ENCODE measurements at regions not wholly inside any gene's neighbourhood (a gene's known extent, or its start where the extent isn't known, plus 50 kb on each side); places are given as distances from the start of the nearest gene placed in this dataset.

- DNase-seq (ENCODE audit: extremely low read depth in 1 of 2, low read depth in 1 of 2) = no peak
Measured at GRCh38 chr4:32261196-32261595, 1541.0 kb downstream of the PCDH7 start.

- no peak for DNase-seq (ENCODE audit: extremely low read depth in 1 of 2, low read depth in 1 of 2)
Measured at GRCh38 chr4:32268863-32269262, 1548.7 kb downstream of the PCDH7 start.

- no peak for DNase-seq (ENCODE audit: extremely low read depth in 1 of 2, low read depth in 1 of 2)
Measured at GRCh38 chr4:32290102-32290501, 1569.9 kb downstream of the PCDH7 start.

DNA sequence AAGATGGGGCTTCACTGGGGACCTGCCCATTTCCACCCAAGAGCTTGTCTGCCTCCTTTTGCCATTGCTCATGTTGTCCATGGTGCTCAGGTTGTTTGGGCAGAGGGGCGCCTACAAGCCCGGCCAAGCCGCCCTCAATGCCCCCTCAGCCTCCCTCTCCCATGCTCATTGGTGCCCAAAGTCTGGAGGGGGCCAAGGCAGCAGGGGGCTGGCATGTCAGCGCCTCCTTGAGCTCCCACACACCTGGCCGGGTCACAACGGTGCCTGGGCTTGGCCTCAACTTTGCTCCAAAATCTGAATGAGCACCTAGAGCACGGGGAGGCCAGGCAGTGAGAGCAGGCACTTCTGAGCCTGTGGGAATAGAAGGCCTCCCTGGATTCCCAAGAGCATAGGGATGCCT lies 1598.8 kb downstream of the PCDH7 start:
- no peak for DNase-seq (ENCODE audit: extremely low read depth in 1 of 2, low read depth in 1 of 2)

DNA sequence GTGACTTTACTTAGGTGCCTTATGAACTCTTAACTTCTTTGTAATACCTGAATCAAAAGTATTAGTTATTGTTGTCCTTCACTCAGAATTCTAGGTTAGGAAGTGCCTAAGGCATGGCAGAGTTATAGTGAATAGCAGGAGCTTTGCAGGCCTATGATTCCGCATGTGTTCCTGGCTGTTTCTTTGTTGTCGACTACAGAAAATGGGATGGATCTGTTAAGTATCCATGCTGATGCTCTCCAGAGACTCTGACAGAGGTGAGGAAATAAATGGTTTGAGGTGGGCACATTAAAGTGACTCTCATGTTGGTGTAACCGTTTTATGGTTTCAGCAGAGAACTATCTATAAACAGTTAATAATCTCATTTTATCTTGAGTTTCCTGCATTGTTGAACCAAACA lies 1601.3 kb downstream of the PCDH7 start:
- DNase-seq (ENCODE audit: extremely low read depth in 1 of 2, low read depth in 1 of 2) = no peak

DNA sequence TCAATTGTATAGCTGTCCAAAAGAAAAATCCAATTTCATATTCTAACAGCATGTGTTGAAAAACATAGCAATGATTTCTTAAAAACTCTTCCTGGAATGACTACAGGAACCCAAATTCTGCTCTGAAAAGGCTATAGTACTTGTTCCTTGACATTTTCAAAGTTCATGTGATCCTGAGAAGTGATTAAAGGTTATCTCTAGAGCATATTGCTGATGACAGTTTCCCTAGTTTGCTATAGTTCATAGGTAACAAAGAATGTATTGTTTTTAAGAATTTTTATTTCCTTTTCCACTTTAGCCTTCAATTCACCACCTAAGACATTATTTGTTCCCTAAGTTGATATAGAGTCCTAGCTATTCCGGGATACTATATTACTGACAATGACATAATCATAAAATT lies 1614.6 kb downstream of the PCDH7 start:
- DNase-seq (ENCODE audit: extremely low read depth in 1 of 2, low read depth in 1 of 2) = no peak

DNA sequence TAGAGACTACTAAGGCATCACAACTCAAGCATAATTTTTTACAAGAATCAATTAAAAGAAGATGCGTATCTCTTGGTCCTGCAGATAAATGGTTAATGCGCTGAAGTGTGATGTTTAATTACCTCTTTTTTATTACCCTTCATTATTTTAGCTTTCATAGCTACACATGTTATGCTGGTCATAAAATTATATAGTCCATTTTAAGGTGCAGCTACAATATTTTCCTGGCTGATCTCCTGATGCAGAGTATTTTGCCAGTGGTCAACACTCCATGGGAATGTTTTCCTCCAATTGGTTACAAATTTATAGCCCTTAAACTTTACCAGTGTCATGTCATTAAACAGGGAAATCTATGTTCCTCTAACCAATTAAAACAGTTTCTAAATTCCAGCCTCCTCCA lies 1617.2 kb downstream of the PCDH7 start:
- no peak for DNase-seq (ENCODE audit: extremely low read depth in 1 of 2, low read depth in 1 of 2)

GRCh38 chr4:32340591-32340990 lies 1620.4 kb downstream of the PCDH7 start:
- DNase-seq (ENCODE audit: extremely low read depth in 1 of 2, low read depth in 1 of 2) = no peak

DNA sequence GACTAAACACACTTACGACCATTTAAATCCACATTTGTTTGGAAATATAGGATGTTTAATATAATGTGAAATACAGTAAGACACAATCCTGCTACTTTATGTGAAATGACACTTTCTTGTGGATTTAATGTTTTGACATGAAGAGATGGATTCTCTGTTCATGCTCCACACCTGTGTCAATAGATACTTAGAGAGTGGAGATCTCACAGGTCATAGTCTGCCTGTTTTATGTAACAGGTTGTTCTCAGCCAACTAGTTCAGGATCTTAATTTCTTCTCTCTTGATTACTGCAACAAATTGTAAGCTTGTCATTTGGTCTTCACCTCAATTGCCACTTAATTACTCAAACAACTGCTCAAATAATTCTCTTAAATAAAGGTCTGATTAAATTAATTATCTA lies 1621.2 kb downstream of the PCDH7 start:
- no peak for DNase-seq (ENCODE audit: extremely low read depth in 1 of 2, low read depth in 1 of 2)

GRCh38 chr4:32342054-32342453 lies 1621.9 kb downstream of the PCDH7 start:
- no peak for DNase-seq (ENCODE audit: extremely low read depth in 1 of 2, low read depth in 1 of 2)

DNA sequence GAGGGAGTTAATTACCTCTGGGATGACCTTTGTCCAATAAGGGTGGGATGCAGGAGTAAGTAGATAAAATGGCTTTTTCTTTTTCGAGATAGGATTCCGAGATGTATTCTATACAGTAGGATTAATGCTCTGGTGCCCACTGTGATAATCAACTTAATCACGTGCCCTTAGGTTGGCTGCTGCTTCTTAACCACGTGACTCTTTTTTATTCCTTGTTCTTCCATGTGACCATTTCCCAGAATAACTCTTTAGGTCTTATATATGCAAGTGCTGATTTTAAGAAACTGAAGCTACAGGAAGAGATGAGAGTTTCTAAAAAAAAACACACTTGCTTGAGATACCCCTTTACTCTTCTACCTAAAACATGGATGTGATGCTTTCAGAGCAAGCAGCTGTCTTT lies 1628.9 kb downstream of the PCDH7 start:
- no peak for DNase-seq (ENCODE audit: extremely low read depth in 1 of 2, low read depth in 1 of 2)

DNA sequence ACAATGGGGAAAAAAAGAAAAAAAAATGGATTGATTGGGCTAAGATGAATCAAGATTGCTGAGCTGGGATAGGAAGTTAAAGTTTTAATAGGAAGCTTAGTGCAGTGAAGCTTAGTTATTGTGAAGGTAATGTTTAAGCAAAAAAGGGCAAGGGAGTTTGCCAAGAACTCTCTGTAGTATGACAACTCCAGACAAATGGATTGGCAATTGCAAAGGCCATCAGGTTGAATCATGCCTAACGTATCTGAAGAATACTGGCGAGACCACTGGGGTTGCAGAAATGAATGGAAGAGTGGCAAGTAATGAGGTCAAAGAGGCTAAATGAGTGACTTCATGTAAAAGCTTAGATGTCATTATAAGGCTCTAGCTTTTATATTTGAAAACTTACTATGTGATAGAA lies 1654.0 kb downstream of the PCDH7 start:
- no peak for DNase-seq (ENCODE audit: extremely low read depth in 1 of 2, low read depth in 1 of 2)

DNA sequence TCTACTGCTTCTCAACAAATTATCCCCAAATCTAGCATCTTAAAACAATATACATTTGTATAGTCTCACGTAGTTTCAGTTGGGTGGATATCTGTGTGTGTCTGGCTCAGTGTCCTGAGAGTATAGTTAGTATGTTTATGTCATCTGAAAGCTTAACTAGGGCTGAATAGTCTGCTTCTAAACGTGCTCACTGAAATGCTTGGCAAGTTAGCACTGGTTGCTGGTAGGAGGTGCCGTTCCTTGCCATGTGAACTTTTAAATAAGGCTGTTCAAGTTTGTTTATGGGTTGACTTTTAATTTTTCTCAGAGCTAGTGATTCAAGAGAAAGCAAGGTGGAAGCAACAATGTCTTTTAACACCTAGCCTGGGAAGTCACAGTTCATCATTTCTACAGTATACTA lies 1673.6 kb downstream of the PCDH7 start:
- no peak for DNase-seq (ENCODE audit: extremely low read depth in 1 of 2, low read depth in 1 of 2)

DNA sequence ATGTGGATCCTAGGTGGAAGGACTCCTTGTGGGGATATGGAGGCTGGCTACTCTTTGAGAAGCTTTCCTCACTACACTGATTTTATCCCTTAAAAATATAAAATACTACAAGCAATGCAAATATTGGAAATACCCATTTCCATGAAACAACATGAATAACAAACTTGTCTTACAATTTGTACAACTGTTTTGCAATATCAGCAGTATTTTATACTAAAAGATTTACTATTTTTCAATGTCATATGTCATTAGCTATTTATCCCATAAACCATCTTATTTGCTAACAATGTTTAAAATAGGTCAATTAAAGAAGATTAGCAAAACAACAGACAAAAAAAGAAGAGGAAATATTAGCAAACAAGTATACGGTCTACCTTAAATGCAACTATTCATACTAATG lies 1674.1 kb downstream of the PCDH7 start:
- DNase-seq (ENCODE audit: extremely low read depth in 1 of 2, low read depth in 1 of 2) = no peak

DNA sequence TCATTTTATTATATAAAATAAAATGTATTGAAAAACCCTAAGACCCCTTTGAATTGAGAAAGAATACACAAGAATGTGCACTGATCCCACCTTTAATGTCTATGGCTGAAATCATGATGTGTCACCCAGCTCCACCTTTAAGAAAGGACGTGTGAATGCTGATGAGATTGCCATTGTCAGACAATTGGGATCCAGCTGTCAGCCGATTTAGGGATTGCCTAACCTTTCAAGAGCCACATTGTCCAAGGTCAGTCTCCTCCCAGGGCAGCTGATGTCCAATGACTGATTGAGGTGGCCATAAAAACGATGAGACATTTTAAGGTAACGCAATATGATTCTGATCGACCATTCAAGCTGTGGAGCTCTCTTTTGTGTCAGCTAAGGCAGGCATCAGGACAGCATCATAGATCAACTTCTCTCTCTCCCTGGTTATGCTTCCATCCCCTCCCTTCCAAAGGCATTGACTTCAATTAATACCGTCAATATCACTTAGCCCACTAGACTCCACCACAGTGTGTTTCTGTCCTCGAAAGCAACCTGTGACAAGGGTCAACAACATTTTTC lies 1676.4 kb downstream of the PCDH7 start:
- no peak for DNase-seq (ENCODE audit: extremely low read depth in 1 of 2, low read depth in 1 of 2)

GRCh38 chr4:32400870-32401269 lies 1680.7 kb downstream of the PCDH7 start:
- DNase-seq (ENCODE audit: extremely low read depth in 1 of 2, low read depth in 1 of 2) = no peak

DNA sequence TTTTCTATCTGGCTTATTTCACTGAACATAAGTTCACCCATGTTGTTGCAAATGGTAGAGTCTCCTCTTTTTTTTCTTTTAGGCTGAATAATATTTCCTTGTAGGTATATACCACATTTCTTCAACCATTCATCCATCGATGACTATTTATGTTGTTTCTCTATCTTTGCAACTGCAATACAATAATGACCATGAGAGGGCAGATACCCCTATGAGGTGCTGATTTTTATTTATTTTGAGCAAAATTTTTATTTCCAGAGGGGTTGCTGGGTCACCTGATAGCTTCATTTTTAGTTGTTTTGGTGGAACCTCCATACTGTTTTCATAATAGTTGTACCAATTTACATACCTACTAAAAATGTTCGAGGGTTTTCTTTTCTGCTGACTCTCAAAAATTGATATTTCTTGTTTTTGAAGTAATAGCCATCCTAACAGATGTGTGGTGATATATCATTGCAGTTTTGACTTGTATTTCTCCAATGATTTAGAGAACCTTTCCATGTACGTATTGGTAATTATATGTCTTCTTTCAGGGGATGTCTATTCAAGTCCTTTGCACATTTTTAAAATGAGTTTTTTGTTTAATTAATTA lies 1697.0 kb downstream of the PCDH7 start:
- no peak for DNase-seq (ENCODE audit: extremely low read depth in 1 of 2, low read depth in 1 of 2)

- no peak for DNase-seq (ENCODE audit: extremely low read depth in 1 of 2, low read depth in 1 of 2)
Measured at GRCh38 chr4:32423267-32423666, 1703.1 kb downstream of the PCDH7 start.

- no peak for DNase-seq (ENCODE audit: extremely low read depth in 1 of 2, low read depth in 1 of 2)
Measured at GRCh38 chr4:32425243-32425642, 1705.1 kb downstream of the PCDH7 start.

GRCh38 chr4:32427566-32427965 lies 1707.4 kb downstream of the PCDH7 start:
- DNase-seq (ENCODE audit: extremely low read depth in 1 of 2, low read depth in 1 of 2) = no peak

- DNase-seq (ENCODE audit: extremely low read depth in 1 of 2, low read depth in 1 of 2) = no peak
Measured at GRCh38 chr4:32429151-32429550, 1709.0 kb downstream of the PCDH7 start.

GRCh38 chr4:32435308-32435707 lies 1715.1 kb downstream of the PCDH7 start:
- no peak for DNase-seq (ENCODE audit: extremely low read depth in 1 of 2, low read depth in 1 of 2)

- no peak for DNase-seq (ENCODE audit: extremely low read depth in 1 of 2, low read depth in 1 of 2)
Measured at GRCh38 chr4:32436816-32437215, 1716.6 kb downstream of the PCDH7 start.

All from stimulated activated CD8-positive, alpha-beta memory T cell treated with anti-CD3 and anti-CD28 coated beads, Interleukin-7, amount 100 ng/mL, for 48 hours (primary cell).